ENCODE measurements at regions not wholly inside any gene's neighbourhood (a gene's known extent, or its start where the extent isn't known, plus 50 kb on each side); places are given as distances from the start of the nearest gene placed in this dataset.
A peak's percentile ranks its signal among the peaks of the same experiment; 100 is the strongest.
"Not testable (repeated sequence)": the region's sequence is repeated elsewhere in the genome, so short reads cannot be mapped to it uniquely, and the experiment has no call there.

DNA sequence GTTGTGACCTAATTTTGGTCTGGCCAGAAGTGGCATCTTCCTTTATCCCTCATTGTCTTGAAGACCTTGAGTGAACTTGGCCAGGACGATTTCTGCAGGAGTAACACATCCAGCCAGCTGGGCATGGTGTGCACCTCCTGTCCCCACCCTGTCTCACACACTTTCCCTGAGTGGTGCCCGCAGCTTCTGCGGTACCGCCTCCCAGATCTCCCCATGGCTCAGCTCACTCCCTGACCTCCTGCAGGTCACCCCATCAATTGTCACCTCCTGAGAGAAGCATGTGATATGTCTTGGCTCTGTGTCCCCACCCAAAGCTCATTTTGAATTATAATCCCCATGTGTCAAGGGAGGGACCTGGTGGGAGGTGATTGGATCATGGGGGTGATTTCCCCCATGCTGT, 50.2 kb upstream of the TP53I11 start:
- no peak for DNase-seq

DNA sequence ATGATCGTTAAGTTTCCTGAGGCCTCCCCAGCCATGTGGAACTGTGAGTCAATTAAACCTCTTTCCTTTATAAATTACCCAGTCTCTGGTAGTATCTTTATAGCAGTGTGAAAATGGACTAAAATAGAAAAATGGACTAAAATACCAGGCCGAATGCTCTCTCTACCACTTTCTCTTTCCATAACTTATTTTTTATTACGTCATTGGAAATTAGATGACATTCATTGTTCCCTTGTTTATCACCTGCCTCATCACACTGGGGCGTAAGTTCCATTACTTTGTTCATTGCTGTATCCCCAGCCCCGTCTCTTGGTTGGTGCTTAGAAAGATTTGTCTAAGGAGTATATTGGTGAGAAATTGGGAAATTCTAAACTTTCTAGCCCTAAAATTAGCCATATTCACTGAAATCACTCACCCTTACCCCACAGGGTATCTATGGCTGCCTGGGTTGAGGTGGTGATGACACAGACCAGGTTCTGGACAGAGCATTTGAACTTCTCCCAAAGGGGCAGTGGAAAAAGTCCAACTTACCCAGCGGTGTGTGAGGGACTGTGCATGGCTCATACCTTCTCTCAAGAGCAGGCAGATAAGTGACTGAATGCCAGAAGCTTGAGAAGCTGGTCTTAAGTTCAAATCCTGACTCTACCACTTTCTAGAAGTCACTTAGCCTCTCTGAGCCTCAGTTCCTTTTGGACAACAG, 50.9 kb upstream of the TP53I11 start:
- no peak for DNase-seq

DNA sequence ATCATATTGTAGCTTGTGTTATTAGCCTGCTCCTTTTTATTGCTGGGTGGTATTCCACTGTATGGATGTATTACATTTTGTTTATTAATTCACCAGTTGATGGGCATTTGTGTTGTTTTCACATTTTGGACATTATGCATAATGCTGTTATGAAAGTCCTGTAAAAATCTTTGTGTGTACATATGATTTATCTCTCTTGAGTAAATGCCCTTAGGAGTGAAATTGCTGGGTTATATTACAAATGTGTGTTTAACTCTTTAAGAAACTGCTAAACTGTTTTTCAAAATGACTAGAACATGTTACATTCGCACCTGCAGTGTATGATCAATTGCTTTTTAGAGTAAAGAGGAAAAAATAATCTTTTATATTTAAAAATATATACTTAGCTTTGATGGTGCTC, 54.4 kb upstream of the TP53I11 start:
- no peak for DNase-seq

DNA sequence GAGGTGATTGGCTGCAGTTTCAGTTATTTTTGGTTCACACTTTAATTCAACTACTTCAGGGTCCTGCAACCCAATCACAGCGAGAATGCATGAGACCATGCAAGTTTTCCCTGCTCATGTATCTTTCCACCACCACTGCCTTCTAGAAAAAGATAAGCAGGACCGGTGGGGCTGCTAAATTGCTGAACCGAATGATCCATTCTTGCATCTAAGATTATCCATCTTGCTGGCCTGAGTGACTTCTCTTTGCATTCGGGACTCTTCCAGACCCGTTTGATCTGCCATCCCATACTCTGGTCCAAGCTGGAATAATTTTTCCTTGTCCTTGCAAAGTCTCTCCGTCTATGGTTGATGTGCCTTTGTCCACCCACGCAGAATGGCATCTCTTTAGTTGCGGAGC, 56.3 kb upstream of the TP53I11 start:
- DNase-seq: no peak

GRCh38 chr11:45015983-45016382, 65.3 kb upstream of the TP53I11 start:
- DNase-seq: not testable (repeated sequence)

DNA sequence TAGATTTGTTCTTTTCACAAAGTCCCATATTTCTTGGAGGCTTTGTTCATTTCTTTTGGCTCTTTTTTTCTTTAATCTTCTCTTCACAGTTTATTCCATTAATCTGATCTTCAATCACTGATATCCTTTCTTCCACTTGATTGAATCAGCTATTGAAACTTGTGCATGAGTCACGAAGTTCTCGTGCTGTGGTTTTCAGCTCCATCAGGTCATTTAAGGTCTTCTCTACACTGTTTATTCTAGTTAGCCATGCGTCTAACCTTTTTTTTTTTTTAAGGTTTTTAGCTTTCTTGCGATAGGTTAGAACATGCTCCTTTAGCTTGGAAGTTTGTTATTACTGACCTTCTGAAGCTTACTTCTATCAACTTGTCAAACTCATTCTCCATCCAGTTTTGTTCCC, 65.8 kb upstream of the TP53I11 start:
- peak; percentile 48 for DNase-seq

DNA sequence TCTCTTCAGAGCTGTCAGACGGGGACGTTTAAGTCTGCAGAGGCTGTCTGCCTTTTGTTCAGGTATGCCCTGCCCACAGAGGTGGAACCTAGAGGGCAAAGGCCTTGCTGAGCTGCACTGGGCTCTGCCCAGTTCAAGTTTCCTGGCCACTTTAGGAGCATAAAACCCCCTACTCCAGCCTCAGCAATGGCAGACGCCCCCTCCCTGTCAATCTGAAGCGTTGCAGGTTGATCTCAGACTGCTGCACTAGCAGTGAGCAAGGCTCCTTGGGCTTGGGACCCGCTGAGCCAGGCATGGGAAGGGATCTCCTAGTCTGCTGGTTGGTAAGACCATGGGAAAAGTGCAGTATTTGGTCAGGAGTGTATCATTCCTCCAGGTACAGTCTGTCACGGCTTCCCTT, 66.6 kb upstream of the TP53I11 start:
- DNase-seq: peak; percentile 12

DNA sequence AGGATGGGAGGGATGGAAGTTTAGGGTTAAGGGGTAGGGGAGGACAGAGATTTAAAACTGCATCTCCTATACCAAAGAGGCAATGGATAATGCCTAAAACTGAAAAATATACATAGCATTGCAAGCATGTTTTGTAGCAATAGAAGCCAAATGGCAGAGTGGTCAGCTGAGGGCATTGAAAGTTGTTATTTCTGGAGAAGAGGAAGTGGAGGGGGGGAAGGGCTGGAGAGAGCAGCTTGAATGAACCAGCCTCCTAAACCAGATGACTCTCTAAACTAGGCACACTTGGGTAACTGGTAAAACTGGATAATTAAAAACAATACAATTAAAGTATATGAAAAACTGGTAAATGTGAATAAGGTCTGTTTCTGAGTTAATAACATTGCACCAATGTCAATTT, 70.3 kb upstream of the TP53I11 start:
- DNase-seq: no peak

DNA sequence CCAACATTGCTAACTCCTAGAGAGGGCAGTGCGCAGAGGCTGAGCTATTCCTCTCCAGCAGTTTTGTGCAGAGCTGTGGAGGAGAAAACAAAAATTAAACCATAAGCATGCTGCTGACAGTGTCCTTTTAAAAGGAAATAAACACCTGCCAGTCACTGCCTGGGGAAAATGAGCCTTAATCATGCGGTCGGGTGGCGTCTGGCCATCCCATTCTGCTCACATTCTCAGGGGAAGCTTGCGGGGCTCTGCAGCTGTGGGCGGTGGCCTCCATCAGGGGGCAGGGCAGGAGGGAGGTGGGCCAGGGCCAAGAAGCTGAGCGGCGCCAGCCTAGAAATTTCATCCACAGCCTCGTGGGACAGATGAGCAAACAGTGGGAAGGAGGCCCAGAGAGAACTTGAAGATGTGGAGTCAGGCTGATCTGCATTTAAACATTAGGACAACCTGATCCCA, 71.0 kb upstream of the TP53I11 start:
- DNase-seq: peak; percentile 11

GRCh38 chr11:45022294-45023064, 71.8 kb upstream of the TP53I11 start:
- peak; percentile 76 for DNase-seq

DNA sequence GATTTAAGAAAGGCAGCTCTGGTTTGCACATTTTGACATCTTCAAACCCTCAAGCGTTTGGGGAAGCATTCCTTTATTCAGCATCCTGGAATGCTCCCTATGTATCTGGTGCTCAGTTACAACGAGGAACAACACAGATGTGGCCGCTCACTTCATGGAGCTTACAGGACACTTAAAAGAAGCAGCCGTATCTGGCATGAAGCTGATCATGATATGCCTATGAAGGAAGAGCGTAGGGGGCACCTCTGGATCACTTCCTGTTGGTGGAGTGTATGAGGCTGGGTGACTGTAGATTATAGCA, 72.3 kb upstream of the TP53I11 start:
- DNase-seq: peak; percentile 20

- DNase-seq: no peak
Observed at GRCh38 chr11:45024316-45024715, 73.6 kb upstream of the TP53I11 start.

- DNase-seq: no peak
Observed at GRCh38 chr11:45024846-45025588, 74.3 kb upstream of the TP53I11 start.

DNA sequence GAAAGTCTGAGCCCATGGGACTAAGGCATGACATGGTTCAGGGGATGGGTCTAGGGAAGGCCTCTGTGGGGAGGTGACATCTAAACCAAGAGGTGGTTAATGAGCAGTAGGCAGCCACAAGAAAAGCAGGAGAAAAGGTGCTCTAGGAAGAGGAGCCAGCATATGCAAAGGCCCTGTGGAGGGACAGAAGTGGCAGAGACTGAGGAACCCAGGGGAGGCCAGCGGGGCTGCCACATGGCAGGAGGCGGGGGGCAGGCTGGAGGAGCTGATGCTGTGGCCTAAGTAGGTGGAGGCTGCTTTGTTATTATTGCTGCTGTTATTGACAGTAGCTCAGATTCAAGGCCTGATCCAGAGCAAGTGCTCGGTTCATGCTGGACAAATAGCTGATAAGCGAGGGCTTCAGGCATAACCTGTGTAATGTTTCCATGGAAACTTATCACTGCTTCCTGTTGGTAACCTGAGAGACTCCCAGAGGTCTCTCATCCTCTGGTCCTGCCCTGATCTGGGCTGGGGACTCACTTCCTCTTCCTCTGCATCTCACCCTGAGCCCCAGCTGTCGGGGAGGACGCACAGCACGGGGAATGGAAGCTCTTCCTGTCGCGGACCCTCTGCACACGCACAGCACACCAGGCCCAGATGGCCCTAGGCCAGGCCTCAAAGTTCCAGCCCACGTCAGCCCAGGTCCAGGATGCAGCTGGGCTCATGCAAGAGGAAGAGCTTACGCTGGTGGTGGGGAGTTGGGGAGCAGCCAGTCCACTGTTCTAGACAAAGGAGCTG, 75.2 kb upstream of the TP53I11 start:
- DNase-seq: no peak

DNA sequence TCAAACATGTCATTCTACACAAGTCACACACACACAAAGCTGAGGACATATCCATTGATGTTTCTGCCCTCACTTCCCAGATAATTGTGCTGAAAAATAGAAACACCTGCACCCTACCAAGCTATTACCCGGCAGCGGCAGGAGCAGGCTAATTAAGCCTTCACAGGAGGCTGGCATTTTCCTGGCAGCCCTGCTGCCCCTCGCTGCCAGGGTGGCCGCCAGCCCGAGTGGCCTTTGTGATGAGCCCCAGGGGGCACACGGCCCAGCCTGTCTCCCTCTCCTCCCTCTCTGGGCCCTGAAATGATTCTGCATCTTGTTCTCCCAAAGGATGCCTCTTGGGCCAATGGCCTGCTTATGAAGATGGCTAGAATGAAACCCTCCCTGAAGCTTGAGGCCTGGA, 76.2 kb upstream of the TP53I11 start:
- DNase-seq: no peak

DNA sequence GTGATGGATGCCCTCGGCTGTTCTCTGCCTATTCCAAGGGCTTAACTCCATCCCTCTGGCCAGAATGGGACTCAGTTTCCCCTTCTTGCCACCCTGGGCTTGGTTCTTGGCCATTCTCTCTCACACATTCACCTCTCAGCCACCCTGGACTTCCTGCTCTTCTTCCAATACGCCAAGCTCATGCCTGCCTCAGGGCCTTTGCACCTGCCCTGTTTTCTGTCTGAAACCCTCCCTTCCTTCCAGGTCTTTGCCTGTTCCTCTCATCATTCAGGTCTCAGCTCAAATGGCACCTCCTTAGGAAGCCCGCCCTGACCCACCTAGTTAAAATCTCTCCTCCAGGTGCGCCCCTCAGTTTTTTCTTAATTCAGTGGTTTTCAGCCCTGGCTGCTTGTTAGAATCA, 76.6 kb upstream of the TP53I11 start:
- no peak for DNase-seq

DNA sequence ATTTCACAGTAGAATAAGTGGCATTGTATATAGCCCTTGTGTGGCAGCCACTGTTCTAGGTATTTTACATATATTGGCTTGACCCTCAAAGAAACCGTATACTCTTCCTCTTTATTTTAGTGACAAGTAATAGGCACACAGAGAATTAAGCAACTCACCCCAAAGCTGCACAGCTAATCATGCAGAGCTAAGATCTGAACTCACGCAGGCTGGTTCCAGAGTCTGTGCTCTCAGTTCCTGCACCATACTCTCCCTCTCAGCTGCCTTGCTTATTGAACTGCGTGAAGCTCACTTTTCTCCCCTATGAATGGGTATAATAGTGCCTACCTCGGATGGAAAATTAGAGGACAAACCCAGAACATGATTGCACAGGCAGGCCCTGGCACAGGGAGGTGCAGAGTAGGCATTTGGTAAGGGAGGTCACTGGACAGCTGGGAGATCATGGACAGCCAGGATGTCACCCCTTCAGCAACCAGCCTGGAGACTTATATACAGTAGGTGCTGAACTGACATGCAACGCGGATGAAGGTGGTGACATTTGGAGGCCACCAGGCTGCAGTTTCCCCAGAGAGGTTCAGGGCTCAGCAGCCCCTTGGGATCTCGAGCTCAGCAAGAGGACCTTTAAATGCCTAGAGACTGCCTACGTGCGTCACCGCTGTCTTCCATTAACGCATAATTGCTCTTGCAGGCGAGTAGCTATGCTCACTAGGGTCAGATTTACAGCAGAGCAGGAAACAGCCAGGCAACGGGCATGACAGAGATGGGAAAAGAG, 78.4 kb upstream of the TP53I11 start:
- DNase-seq: no peak

- DNase-seq: no peak
Observed at GRCh38 chr11:45030778-45031177, 80.1 kb upstream of the TP53I11 start.

- no peak for DNase-seq
Observed at GRCh38 chr11:45031912-45032519, 81.3 kb upstream of the TP53I11 start.

DNA sequence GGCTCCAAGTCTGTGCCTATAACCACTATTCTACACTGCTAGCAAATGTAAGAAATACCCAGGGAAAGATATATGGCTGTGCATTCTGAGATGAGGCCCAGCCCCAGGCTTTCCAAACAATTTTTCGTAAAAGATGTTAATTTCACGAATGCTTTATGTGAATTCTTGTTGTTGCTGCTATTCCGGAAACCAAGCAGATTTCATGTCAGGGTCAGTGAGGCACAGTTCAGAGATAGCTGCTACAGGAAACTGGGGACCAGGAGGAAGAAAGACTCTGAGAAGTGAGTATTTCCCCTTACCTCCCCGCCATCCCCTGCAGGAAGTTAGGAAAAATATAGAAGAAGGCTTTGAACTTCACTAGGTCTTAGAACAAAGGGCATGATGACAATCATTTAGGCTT, 84.7 kb upstream of the TP53I11 start:
- DNase-seq: no peak

GRCh38 chr11:45036010-45036409, 85.3 kb upstream of the TP53I11 start:
- DNase-seq: no peak

GRCh38 chr11:45036733-45037132, 86.0 kb upstream of the TP53I11 start:
- DNase-seq: no peak
